Chondrocyte (in vitro differentiated cells): ENCODE measurements at regions not wholly inside any gene's neighbourhood (a gene's known extent, or its start where the extent isn't known, plus 50 kb on each side); places are given as distances from the start of the nearest gene placed in this dataset.

ENCODE experiments used
- DNase-seq: peaks from one replicate; pipeline ENCODE4 v3.0.0; 2021; ENCODE audit warnings: mixed read lengths, low spot score
- H3K27ac Mint-ChIP-seq: one replicate; pipeline ENCODE4 v1.8.0; 2021; ENCODE audit warnings: mild to moderate bottlenecking, moderate library complexity, mixed read lengths; ENCODE audit not compliant: unreplicated experiment
- H3K27me3 Mint-ChIP-seq: 2 replicates; pipeline ENCODE4 v1.8.0; 2021; ENCODE audit warnings: low read depth, mixed read lengths
- H3K36me3 Mint-ChIP-seq: 2 replicates; pipeline ENCODE4 v1.8.0; 2021; ENCODE audit warnings: low read depth, mixed read lengths
- H3K4me1 Mint-ChIP-seq: 2 replicates; pipeline ENCODE4 v1.8.0; 2021; ENCODE audit warnings: low read depth, mild to moderate bottlenecking, mixed read lengths
- H3K4me3 Mint-ChIP-seq: one replicate; pipeline ENCODE4 v1.8.0; 2021; ENCODE audit warnings: mild to moderate bottlenecking, moderate library complexity, mixed read lengths; ENCODE audit not compliant: unreplicated experiment
- H3K9me3 Mint-ChIP-seq: 2 replicates; pipeline ENCODE4 v1.8.0; 2021; ENCODE audit warnings: low read depth, mixed read lengths
- TF ChIP-seq, protein P1 (sequence below): fragments of 200-600 bp; sonication (generic); IDR thresholded peaks from 2 replicates; pipeline ENCODE4 v1.5.0; 2021; ENCODE audit warnings: antibody characterized with exemption, mild to moderate bottlenecking, moderate library complexity

GRCh38 chr5:15385553-15385952, 114.4 kb upstream of the FBXL7 start:
- peaks cover 1% of the 10 kb centered on the region for H3K4me1 Mint-ChIP-seq
- H3K27me3 Mint-ChIP-seq: peaks cover 14% of the 10 kb centered on the region
- DNase-seq: no peak

DNA sequence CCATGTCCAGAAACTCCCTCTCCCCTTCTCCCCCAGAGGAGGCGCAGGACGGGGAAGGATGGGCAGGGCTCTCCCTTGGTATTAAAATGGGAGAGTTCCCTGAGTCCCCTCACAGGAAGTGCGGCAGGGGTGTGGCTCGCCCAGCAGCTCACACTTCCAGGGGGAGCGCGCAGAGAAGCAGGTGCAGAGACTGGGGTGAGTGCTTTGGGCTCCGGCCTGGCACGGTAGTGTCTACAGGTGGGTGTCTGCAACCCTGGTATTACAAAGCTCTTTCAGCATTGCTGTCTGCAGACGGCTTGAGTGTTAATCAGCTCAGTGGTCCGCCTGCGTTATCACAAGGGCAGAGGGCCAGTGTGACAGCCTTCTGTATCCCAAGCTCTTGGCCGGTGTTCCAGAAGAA, 114.9 kb upstream of the FBXL7 start:
- TF ChIP-seq, protein P1, sequence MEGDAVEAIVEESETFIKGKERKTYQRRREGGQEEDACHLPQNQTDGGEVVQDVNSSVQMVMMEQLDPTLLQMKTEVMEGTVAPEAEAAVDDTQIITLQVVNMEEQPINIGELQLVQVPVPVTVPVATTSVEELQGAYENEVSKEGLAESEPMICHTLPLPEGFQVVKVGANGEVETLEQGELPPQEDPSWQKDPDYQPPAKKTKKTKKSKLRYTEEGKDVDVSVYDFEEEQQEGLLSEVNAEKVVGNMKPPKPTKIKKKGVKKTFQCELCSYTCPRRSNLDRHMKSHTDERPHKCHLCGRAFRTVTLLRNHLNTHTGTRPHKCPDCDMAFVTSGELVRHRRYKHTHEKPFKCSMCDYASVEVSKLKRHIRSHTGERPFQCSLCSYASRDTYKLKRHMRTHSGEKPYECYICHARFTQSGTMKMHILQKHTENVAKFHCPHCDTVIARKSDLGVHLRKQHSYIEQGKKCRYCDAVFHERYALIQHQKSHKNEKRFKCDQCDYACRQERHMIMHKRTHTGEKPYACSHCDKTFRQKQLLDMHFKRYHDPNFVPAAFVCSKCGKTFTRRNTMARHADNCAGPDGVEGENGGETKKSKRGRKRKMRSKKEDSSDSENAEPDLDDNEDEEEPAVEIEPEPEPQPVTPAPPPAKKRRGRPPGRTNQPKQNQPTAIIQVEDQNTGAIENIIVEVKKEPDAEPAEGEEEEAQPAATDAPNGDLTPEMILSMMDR: no peak
- Mint-ChIP-seq H3K4me1 (no peaks in the 10 kb centered on the region), H3K36me3 (peaks cover 2% of the 10 kb centered on the region), H3K27ac (no peak overlapping the region), H3K27me3 (peaks cover 19% of the 10 kb centered on the region), H3K9me3 (no peaks in the 10 kb centered on the region), H3K4me3 (no peak overlapping the region)
- peak; percentile 67 for DNase-seq

More at GRCh38 chr5:15385553-15385952, 114.4 kb upstream of the FBXL7 start:
- H3K36me3 Mint-ChIP-seq: peaks cover 2% of the 10 kb centered on the region
- TF ChIP-seq, protein P1: no peak
- no peak overlapping the region for H3K4me3 Mint-ChIP-seq
- no peak overlapping the region for H3K27ac Mint-ChIP-seq
- no peaks in the 10 kb centered on the region for H3K9me3 Mint-ChIP-seq

DNA sequence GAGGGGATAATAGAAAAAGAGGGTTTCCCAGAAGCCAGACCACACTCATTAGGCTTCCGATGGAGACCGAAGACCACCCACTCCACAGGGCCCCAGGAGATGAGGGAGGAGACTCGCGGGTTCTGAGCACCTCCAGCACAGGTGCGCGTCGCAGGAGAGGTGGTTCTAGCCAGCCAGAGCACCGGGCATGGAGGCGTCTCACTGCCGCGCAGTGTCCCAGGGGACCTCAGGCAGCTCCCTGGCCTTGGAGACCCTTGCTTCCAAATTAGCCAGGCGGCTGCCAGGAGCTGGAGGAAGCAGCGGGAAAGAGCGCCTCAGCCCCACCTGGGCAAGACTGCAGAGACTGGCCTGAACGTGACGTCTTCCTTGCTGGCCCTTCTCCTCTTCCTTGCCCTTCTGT, 115.4 kb upstream of the FBXL7 start:
- no peaks in the 10 kb centered on the region for H3K4me1 Mint-ChIP-seq
- peaks cover 2% of the 10 kb centered on the region for H3K36me3 Mint-ChIP-seq
- DNase-seq: peak; percentile 84
- no peaks in the 10 kb centered on the region for H3K9me3 Mint-ChIP-seq
- TF ChIP-seq, protein P1: no peak
- H3K27ac Mint-ChIP-seq: no peak overlapping the region
- H3K4me3 Mint-ChIP-seq: no peak overlapping the region
- H3K27me3 Mint-ChIP-seq: peaks cover 24% of the 10 kb centered on the region

DNA sequence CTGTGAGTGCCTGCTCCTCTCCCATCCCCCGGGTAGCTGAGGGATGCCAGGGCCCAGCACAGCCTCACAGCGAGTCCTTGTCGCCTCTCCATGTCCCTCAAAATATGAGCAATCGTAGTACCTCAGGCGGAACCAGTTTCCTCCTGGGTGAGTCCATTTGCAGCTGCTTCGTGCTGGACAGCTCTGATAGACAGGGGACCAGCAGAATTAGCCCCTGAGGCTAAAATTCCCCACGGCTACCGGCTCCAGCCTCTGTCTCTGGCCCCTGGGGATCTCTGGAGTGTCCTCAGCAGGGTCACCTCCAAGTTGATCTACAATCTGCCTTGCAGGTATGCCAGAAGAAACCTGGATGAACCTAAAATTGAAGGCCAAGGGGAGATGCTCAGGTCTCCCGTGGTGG, 115.8 kb upstream of the FBXL7 start:
- TF ChIP-seq, protein P1: no peak
- peak; percentile 38 for DNase-seq
- no peaks in the 10 kb centered on the region for H3K4me1 Mint-ChIP-seq
- no peak overlapping the region for H3K4me3 Mint-ChIP-seq
- peaks cover 27% of the 10 kb centered on the region for H3K27me3 Mint-ChIP-seq
- H3K36me3 Mint-ChIP-seq: peaks cover 2% of the 10 kb centered on the region
- no peak overlapping the region for H3K27ac Mint-ChIP-seq
- H3K9me3 Mint-ChIP-seq: no peaks in the 10 kb centered on the region

GRCh38 chr5:15383469-15383868, 116.5 kb upstream of the FBXL7 start:
- TF ChIP-seq, protein P1: peak; percentile 84
- peaks cover 34% of the 10 kb centered on the region for H3K27me3 Mint-ChIP-seq
- H3K36me3 Mint-ChIP-seq: peaks cover 2% of the 10 kb centered on the region
- H3K27ac Mint-ChIP-seq: no peak overlapping the region
- no peak for DNase-seq
- no peak overlapping the region for H3K4me3 Mint-ChIP-seq
- no peaks in the 10 kb centered on the region for H3K9me3 Mint-ChIP-seq
- H3K4me1 Mint-ChIP-seq: no peaks in the 10 kb centered on the region
